ENCODE measurements at regions not wholly inside any gene's neighbourhood (a gene's known extent, or its start where the extent isn't known, plus 50 kb on each side); places are given as distances from the start of the nearest gene placed in this dataset.

DNA sequence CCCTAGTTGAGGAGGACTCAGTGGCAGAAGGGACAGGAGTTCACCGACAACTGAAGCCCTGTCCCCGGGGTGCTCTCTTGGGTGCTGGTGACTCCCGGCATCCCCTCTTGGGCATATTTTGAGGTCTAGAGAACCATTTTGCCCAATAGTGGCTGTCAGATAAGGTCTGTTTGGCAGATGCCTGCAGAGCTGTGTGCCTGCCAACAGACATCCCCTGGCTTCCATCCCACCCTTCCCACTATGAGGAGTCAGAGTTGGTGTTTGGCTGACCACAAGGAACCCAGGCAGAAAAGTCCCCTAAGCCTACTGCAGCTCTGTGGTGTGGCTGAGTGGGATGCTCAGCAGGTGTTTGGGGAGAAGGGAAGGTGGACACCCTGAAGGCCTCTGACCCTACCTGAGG lies 207.0 kb downstream of the AUH start:
- no peak for DNase-seq (ENCODE audit: low read depth in 2 of 2)
- H3K4me3 ChIP-seq (replicated peaks in 1 of 2; ENCODE audit: low read depth in 2 of 2, low read length in 2 of 2), result no peak overlapping the region
- TF ChIP-seq, protein P1, sequence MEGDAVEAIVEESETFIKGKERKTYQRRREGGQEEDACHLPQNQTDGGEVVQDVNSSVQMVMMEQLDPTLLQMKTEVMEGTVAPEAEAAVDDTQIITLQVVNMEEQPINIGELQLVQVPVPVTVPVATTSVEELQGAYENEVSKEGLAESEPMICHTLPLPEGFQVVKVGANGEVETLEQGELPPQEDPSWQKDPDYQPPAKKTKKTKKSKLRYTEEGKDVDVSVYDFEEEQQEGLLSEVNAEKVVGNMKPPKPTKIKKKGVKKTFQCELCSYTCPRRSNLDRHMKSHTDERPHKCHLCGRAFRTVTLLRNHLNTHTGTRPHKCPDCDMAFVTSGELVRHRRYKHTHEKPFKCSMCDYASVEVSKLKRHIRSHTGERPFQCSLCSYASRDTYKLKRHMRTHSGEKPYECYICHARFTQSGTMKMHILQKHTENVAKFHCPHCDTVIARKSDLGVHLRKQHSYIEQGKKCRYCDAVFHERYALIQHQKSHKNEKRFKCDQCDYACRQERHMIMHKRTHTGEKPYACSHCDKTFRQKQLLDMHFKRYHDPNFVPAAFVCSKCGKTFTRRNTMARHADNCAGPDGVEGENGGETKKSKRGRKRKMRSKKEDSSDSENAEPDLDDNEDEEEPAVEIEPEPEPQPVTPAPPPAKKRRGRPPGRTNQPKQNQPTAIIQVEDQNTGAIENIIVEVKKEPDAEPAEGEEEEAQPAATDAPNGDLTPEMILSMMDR (IDR thresholded peaks at IDR 0.05; ENCODE audit: low read depth, low read length), result no peak

DNA sequence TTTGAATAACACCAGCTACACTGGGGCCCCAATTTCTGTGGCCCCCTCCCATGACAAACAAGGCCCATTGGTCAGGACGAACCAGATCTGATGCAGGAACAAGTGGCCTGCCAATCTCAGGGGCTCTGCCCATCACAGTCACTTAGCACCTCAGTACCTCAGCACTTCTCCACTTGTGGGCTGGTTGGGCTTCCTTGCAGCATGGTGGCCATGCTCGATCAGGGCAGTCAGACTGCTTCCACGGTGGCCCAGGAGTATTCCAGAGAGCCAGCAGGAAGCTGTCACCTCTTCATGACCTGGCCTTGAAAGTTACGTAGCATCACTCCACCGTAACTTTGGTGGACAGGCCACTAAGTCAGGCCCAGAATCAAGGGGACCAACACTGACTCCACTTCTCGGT lies 206.5 kb downstream of the AUH start:
- TF ChIP-seq, protein P1 (IDR thresholded peaks at IDR 0.05; ENCODE audit: low read depth, low read length), result no peak

DNA sequence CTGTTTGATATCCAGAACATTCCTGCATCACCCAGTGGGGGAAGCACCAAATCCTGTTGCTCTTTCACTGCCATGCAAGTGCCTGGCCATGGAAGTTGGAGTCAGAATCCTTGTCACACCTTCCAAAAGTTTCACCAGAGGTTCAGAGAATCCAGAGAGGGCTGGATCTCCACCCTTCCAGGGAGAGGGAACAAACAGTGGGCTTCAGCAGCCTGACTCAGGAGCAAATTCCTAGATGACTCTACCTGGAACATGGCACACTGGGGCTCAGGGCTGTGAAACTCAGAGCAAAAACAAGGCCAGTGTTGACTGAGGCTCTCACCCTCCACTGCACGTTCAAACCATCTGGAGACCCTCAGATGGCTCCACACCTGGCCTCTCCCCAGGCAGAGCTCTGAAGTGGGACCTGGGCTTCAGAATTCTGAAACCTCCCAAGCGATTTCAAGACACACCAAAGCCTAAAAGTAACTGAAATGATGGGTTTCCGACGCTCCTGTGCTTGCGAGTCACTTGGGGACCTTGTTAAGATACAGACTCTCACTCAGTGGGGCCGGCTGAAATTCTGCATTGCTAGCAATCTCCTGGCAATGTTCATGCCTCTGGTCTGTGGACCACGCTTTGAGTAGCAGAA lies 205.9 kb downstream of the AUH start:
- TF ChIP-seq, protein P1 (IDR thresholded peaks at IDR 0.05; ENCODE audit: low read depth, low read length), result no peak
- DNase-seq (ENCODE audit: low read depth in 2 of 2), result no peak

More for the DNA sequence above, 206.5 kb downstream of the AUH start:
- no peak overlapping the region for H3K4me3 ChIP-seq (replicated peaks in 1 of 2; ENCODE audit: low read depth in 2 of 2, low read length in 2 of 2)
- DNase-seq (ENCODE audit: low read depth in 2 of 2), result no peak

DNA sequence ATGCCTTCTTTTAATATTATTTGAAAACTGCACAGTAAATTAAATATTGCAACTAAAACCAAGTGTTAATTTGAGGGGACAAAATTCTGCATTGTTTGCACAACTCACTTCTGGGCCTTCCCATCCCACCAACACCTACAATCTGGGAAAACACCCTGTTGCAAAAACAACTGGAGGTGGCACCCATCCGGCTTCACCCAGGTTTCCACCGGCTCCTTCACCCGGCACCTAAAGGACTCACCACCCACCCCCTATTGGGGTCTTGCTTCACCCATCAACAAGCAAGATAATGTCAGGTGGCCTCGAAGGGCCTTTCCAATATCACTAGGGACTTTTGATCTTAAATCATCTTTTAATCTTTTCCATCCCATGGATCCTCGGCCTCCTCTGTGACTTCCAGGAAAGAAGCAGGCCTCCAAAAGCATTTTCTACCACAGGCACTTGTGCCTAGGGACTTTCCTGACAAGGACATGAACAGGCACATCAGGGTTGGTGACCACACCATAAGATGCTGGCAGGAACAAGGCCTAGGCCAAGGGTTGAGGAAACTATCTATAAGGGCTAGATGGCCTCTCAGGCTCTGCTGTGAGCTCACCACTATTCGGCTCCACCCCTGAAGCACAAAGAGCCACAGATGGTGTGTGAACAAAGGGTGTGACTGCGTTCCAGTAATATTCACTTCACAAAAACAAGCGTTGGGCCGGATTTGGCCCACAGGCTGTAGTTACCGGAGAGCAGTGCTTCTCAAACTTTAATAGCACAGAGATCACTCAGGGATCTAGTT lies 205.1 kb downstream of the AUH start:
- H3K4me3 ChIP-seq (replicated peaks in 1 of 2; ENCODE audit: low read depth in 2 of 2, low read length in 2 of 2), result no peak overlapping the region
- DNase-seq (ENCODE audit: low read depth in 2 of 2), result no peak
- TF ChIP-seq, protein P1 (IDR thresholded peaks at IDR 0.05; ENCODE audit: low read depth, low read length), result no peak

More for the DNA sequence above, 205.9 kb downstream of the AUH start:
- H3K4me3 ChIP-seq (replicated peaks in 1 of 2; ENCODE audit: low read depth in 2 of 2, low read length in 2 of 2), result no peak overlapping the region

DNA sequence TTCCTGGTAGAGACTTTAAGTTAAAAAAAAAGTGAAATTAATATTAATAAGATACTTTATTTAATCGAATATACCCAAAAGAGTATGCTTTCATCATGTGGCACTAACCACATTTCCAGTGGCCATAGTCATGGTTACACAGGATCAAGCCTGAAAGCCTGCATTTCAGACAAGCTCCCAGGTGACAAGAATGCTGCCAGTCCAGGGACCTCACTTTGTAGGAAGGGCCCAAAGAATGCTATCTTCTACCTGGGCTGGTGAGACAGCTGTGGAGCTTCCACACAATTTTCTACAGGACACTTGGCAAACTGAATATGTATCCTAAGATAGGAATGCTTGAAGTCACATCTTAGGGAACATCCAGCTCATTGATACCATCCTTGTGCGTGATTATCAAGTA lies 203.8 kb downstream of the AUH start:
- TF ChIP-seq, protein P1 (IDR thresholded peaks at IDR 0.05; ENCODE audit: low read depth, low read length), result no peak
- no peak overlapping the region for H3K4me3 ChIP-seq (replicated peaks in 1 of 2; ENCODE audit: low read depth in 2 of 2, low read length in 2 of 2)

DNA sequence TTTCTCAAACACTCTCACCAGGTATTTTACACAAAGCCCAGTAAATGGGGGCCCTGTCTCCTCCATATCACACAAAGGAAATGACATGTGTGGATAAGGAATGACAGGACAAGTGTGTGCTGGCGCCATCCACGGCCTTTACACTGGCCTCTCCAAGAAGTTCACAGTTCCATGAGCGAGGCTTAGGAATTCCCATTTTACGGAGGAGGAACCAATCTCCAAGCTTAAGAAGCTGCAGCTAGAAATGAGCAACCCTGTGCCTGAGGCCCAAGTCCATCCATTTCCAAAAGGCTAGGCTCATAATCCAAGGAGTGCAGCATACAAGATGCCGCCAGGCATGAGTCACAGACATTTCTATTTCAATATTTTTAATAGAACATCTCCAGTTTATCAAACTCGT lies 203.4 kb downstream of the AUH start:
- no peak for DNase-seq (ENCODE audit: low read depth in 2 of 2)
- H3K4me3 ChIP-seq (replicated peaks in 1 of 2; ENCODE audit: low read depth in 2 of 2, low read length in 2 of 2), result no peak overlapping the region
- TF ChIP-seq, protein P1 (IDR thresholded peaks at IDR 0.05; ENCODE audit: low read depth, low read length), result no peak

More for the DNA sequence above, 203.8 kb downstream of the AUH start:
- DNase-seq (ENCODE audit: low read depth in 2 of 2), result no peak
